ENCODE measurements at regions not wholly inside any gene's neighbourhood (a gene's known extent, or its start where the extent isn't known, plus 50 kb on each side); places are given as distances from the start of the nearest gene placed in this dataset.

GRCh38 chr2:76498360-76498759 is 787.6 kb upstream of the GCFC2 start:
- TF ChIP-seq ZNF263 (CRISPR knock-in tag; IDR thresholded peaks at IDR 0.05; ENCODE audit: low read depth) (no peak), ZNF512 (CRISPR knock-in tag; IDR thresholded peaks at IDR 0.05; ENCODE audit: borderline replicate concordance) (no peak)
